ENCODE measurements at regions not wholly inside any gene's neighbourhood (a gene's known extent, or its start where the extent isn't known, plus 50 kb on each side); places are given as distances from the start of the nearest gene placed in this dataset.

GRCh38 chr13:33752597-33752996, 65.4 kb upstream of the RFC3 start:
- Histone ChIP-seq H3K27me3 (no peaks in the 10 kb centered on the region), H3K4me3 (no peak overlapping the region), H3K36me3 (no peaks in the 10 kb centered on the region), H3K27ac (no peak overlapping the region), H3K4me1 (no peaks in the 10 kb centered on the region), H3K9me3 (no peaks in the 10 kb centered on the region)
- WGBS = 80% methylated on average over 6 of the region's 6 CpGs
- TF ChIP-seq POLR2AphosphoS5 (IDR thresholded peaks at IDR 0.05) (no peak), CTCF (IDR thresholded peaks at IDR 0.05) (no peak), EP300 (IDR thresholded peaks at IDR 0.05) (no peak), POLR2A (IDR thresholded peaks at IDR 0.05) (no peak)
- no peak for DNase-seq (ENCODE audit: low spot score in 2 of 2)

GRCh38 chr13:33756929-33757328, 61.0 kb upstream of the RFC3 start:
- no peaks in the 10 kb centered on the region for H3K4me1 ChIP-seq
- H3K27me3 ChIP-seq = no peaks in the 10 kb centered on the region
- no peak for DNase-seq (ENCODE audit: low spot score in 2 of 2)
- H3K4me3 ChIP-seq = no peak overlapping the region
- TF ChIP-seq EP300 (IDR thresholded peaks at IDR 0.05) (no peak), POLR2AphosphoS5 (IDR thresholded peaks at IDR 0.05) (no peak), POLR2A (IDR thresholded peaks at IDR 0.05) (no peak), CTCF (IDR thresholded peaks at IDR 0.05) (no peak)
- WGBS = 90% methylated on average over 3 of the region's 3 CpGs
- no peaks in the 10 kb centered on the region for H3K36me3 ChIP-seq
- H3K9me3 ChIP-seq = no peaks in the 10 kb centered on the region
- H3K27ac ChIP-seq = no peak overlapping the region

- no peak for DNase-seq (ENCODE audit: low spot score in 2 of 2)
- H3K4me1 ChIP-seq = no peaks in the 10 kb centered on the region
- H3K27ac ChIP-seq = no peak overlapping the region
- no peak for TF ChIP-seq POLR2AphosphoS5 (IDR thresholded peaks at IDR 0.05)
- TF ChIP-seq EP300 (IDR thresholded peaks at IDR 0.05) = no peak
- TF ChIP-seq CTCF (IDR thresholded peaks at IDR 0.05) = no peak
- TF ChIP-seq POLR2A (IDR thresholded peaks at IDR 0.05) = no peak
- H3K27me3 ChIP-seq = no peaks in the 10 kb centered on the region
- H3K9me3 ChIP-seq = no peaks in the 10 kb centered on the region
- 50% methylated on average over 2 of the region's 2 CpGs for WGBS
- no peak overlapping the region for H3K4me3 ChIP-seq
- H3K36me3 ChIP-seq = no peaks in the 10 kb centered on the region
Observed at GRCh38 chr13:33757713-33758112, 60.2 kb upstream of the RFC3 start.

- H3K27ac ChIP-seq = no peak overlapping the region
Observed at GRCh38 chr13:33758113-33758512, 59.8 kb upstream of the RFC3 start.

GRCh38 chr13:33761740-33762139, 56.2 kb upstream of the RFC3 start:
- WGBS = 26% methylated on average over 6 of the region's 6 CpGs
- H3K36me3 ChIP-seq = no peaks in the 10 kb centered on the region
- peaks cover 3% of the 10 kb centered on the region for H3K4me1 ChIP-seq
- no peaks in the 10 kb centered on the region for H3K27me3 ChIP-seq
- no peaks in the 10 kb centered on the region for H3K9me3 ChIP-seq
- H3K27ac ChIP-seq = no peak overlapping the region
- no peak for DNase-seq (ENCODE audit: low spot score in 2 of 2)
- TF ChIP-seq EP300 (IDR thresholded peaks at IDR 0.05) = no peak
- no peak for TF ChIP-seq POLR2AphosphoS5 (IDR thresholded peaks at IDR 0.05)
- TF ChIP-seq POLR2A (IDR thresholded peaks at IDR 0.05) = no peak
- no peak for TF ChIP-seq CTCF (IDR thresholded peaks at IDR 0.05)
- H3K4me3 ChIP-seq = no peak overlapping the region

More at GRCh38 chr13:33758113-33758512, 59.8 kb upstream of the RFC3 start:
- H3K9me3 ChIP-seq = no peaks in the 10 kb centered on the region
- DNase-seq (ENCODE audit: low spot score in 2 of 2) = no peak
- no peaks in the 10 kb centered on the region for H3K27me3 ChIP-seq
- no peak overlapping the region for H3K4me3 ChIP-seq
- no peaks in the 10 kb centered on the region for H3K36me3 ChIP-seq
- no peak for TF ChIP-seq EP300 (IDR thresholded peaks at IDR 0.05)
- no peak for TF ChIP-seq CTCF (IDR thresholded peaks at IDR 0.05)
- TF ChIP-seq POLR2A (IDR thresholded peaks at IDR 0.05) = no peak
- no peak for TF ChIP-seq POLR2AphosphoS5 (IDR thresholded peaks at IDR 0.05)
- H3K4me1 ChIP-seq = no peaks in the 10 kb centered on the region
